Fibroblast of skin of left quadriceps (primary cell): ENCODE measurements at regions not wholly inside any gene's neighbourhood (a gene's known extent, or its start where the extent isn't known, plus 50 kb on each side); places are given as distances from the start of the nearest gene placed in this dataset.
"Not testable (repeated sequence)": the region's sequence is repeated elsewhere in the genome, so short reads cannot be mapped to it uniquely, and the experiment has no call there.

Experiments
- DNase-seq, 2 experiments: peaks; one replicate each; pipeline ENCODE4 v3.0.0-alpha.2; 2013; ENCODE audit warnings: low read depth in 2 of 2

DNA sequence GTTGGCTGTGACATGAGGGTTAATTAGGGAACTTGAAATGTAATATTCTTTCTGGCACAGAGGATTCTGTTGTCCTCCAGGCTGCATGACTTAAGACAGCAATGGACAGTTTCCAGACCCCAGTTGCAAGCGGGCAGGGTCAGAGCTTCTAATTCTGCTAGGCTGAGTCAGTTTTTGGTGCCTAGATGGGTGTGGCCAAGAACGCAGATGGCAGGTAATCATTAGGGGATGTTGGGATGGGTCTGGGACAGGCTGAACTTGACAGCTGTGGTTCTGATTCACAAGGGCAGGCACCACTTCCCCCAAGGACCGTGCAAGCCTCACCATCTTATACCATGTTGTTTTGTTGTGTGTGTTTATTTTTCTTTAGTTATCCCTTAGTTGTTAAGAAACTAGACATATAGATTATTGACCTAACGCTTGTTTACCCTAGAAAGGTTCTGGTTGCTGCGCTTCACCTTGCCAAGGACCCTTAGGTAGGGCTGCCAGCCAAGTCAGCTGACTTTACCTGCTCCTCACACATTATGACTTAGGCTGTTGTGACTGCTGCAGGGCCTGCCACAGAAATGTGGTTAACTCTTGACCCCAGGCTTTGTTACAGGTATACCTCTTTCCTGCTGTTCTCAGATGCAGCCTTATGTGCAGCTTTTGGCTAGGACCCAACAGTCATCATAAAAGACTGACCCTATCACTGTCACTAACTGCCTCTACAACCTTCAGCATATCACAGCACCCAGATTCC lies 117.7 kb upstream of the KLF12 start:
- no peak for DNase-seq

- peak; percentile 33 to 38 for DNase-seq
Observed at GRCh38 chr13:74250738-74251190, 116.6 kb upstream of the KLF12 start.

- DNase-seq, result no peak
Observed at GRCh38 chr13:74248477-74248876, 114.3 kb upstream of the KLF12 start.

- DNase-seq, result no peak
Observed at GRCh38 chr13:74246487-74246886, 112.3 kb upstream of the KLF12 start.

- peak; percentile 35 to 40 for DNase-seq
Observed at GRCh38 chr13:74243637-74244526, 109.7 kb upstream of the KLF12 start.

DNA sequence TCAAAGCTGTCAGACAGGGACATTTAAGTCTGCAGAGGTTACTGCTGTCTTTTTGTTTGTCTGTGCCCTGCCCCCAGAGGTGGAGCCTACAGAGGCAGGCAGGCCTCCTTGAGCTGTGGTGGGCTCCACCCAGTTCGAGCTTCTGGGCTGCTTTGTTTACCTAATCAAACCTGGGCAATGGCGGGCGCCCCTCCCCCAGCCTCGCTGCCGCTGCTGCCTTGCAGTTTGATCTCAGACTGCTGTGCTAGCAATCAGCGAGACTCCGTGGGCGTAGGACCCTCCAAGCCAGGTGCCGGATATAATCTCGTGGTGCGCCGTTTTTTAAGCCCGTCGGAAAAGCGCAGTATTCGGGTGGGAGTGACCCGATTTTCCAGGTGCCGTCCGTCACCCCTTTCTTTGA lies 107.1 kb upstream of the KLF12 start:
- DNase-seq, result not testable (repeated sequence)

GRCh38 chr13:74230984-74231501 lies 96.8 kb upstream of the KLF12 start:
- no peak for DNase-seq

DNA sequence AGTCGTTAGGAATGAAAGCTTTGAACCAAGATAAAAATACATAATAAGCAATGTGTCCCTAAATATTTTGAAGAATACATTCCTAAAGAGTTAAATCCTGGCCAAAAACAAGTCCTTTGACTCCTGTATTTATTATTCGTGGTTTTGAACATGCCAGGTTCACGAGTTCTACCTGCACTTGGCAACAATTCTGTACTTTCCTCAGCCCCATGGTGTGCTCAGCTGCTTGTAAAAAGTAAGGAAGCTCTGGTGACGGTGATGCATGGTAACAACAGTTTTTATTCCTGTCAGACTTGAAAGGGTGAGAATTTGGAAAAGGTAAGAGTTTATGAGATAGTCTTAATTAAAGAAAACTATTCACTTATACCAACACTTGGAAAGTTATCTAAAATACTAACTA lies 95.0 kb upstream of the KLF12 start:
- DNase-seq, result no peak

DNA sequence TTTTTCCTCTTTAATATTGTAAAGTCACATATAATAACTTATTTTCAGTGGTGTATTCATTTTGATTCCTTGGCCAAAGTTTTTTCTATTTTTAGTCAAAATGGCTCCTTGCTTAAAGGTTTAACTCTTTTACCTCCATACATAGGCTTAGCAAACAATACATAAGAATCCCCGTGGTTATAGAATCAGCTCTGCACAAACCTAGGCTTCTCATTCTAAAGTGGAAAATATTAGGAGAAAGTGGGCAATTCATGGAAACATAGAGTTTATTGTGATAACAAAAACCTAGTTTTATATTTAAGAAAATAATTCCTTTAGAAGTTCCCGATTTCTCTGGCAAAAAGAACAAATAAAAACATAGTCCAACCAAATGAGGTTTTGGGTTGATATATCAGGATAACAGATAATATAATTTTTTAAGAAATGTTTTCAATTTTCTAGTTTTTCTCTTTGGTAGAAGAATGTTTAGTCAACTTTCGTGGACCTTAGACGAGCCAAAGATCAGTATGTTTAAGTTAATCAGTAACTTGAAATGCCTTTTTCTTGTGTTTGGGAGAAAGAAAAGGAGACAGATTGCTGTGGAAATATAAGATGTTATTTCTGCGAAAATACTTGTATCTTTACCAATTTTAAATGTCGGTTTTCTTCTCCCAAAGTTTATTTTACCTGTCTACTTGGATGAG lies 93.4 kb upstream of the KLF12 start:
- DNase-seq, result no peak

DNA sequence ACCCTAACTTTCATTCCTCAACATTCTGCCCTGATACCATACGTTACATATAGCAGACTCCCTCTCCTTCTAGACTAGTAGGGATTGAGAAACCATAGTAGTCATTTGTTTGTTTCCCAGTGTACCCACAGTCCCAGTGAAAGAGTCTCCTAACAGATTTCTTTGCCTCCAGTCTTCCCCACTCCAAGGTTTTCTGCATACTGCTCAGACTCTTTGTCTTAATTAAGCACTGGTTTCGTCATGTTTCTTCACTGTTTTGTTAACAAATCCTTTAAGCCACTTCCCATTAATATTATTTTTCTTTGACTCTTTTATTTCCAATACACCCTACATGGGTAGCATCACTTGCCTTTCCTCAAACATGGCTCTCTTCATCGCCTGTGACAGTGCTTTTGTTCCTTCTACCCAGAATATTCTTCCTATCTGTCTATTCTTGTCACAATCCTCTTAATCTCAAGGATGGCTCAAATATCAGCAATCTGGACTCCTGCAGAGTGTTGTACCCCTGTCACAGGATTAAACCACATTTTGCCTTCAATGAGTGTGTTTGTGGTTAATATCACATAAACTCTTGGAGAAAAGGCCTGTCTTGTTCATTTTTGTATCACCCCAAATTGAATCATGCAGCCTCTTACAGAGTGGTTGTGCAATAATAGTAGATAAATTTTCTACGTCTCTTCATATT lies 92.7 kb upstream of the KLF12 start:
- peak in 1 of 2 experiments; percentile 64 for DNase-seq

- DNase-seq, result no peak
Observed at GRCh38 chr13:74221752-74222151, 87.5 kb upstream of the KLF12 start.

DNA sequence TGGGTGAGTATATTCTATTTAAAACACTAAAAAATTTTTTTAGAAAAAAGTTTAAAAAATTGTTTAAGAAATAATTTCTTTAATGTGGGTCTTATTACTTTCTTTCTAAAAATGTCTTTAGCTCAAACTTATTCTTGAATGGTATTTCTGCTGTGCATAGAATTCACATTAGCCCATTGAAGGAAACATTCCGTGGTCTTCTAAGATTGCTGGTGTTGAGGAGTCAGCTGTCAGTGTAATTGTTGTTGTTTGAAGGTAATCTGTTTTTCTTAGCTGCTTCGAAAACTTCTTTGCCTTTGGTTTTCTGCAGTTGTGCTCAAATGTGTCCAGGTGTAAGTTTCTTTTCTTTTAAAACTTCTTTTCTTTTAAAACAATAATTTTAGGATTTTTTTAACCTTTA lies 85.4 kb upstream of the KLF12 start:
- DNase-seq, result no peak

DNA sequence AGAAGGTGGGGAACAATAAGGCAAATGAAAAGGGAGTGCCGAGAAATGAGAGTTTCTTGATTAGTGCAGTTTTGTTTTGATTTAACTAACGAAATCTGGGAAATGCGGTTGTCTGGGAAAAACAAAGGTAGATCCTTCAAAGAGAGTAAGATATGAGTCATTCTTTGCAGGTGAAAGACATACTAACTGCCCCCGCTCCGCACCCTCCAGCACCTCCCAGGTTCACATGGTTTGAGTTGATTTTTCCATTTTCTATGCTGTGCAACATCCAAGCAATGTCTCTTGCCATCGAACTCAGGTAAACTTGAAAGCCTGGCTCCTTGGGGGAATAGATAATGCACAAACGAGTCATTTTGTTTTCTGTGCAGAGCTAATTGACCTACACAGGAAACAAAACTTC lies 84.1 kb upstream of the KLF12 start:
- DNase-seq, result no peak

- peak; percentile 96 for DNase-seq
Observed at GRCh38 chr13:74217811-74218210, 83.6 kb upstream of the KLF12 start.

DNA sequence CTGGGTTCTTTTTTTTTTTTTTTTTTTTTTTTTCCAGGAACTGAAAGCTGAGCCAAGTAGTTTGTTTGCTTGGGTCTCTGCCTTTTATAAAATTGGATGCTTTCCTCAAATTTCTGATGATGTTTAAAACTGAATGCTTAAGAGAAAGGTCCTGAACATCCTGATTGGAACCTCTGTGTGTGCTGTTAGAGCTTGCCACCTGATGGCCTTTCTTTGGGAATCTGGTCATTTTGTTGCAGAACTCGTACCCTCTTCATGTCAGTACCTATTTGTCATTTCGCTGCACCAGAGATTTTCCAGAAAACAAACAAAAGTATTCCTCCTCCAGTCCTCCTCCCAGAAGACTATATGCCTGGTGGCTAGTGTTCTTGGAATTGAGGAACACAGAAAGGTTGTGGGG lies 81.2 kb upstream of the KLF12 start:
- DNase-seq, result no peak

GRCh38 chr13:74214321-74214720 lies 80.1 kb upstream of the KLF12 start:
- no peak for DNase-seq

DNA sequence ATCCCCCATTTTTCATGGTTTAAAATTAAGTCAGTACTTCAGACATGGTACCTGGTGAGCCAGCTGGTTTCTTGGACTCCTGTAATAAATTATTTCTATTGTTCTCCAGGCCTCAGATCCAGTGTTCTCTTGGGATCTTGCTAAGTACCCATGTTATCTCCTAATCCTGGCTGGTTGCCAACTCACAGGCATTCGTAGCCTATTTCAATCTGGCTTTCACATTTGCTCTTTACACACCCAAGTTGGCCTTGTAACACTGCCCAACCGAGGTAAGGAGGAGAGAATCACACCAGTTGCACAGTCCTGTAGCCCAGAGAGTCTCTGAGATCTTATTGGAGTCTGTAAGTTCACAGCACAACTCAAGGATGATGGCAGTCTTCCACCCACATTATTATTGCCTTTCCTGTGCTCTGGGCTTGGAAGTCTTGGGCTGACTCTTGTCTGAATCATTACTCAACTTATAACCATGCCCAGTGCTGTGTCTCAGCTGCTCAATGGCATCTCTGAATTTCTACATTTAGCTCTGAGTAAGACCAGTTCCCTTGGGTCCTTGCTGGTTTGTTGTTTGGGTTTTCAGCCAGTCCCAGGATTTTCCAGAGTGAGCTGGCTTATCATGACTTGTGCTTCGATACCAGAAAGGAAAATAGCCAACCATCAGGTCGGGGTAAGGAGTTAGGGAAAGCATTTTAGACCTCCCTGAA lies 76.6 kb upstream of the KLF12 start:
- DNase-seq, result peak; percentile 93

GRCh38 chr13:74206855-74207254 lies 72.7 kb upstream of the KLF12 start:
- DNase-seq, result no peak

GRCh38 chr13:74206061-74206561 lies 71.9 kb upstream of the KLF12 start:
- peak; percentile 79 to 82 for DNase-seq

DNA sequence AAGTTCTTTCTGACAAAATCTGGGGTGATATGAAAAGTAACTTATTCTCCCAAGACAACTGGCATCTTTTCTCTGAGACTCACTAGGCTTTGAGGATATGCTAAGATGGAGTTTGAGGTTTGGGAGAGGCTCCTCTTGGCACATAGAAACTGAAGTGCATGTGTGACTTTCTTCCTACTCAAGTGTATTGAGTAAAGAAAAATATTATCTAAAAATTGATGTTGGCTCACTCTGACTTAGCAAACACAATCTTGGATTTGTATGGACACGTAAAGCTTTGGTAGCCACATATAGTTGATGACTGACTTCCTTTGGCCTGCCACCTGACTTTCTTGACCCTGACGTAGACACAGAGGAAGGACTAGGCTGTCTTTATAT lies 71.1 kb upstream of the KLF12 start:
- no peak for DNase-seq
